Colonic mucosa (tissue), 4 donors: ENCODE measurements at regions not wholly inside any gene's neighbourhood (a gene's known extent, or its start where the extent isn't known, plus 50 kb on each side); places are given as distances from the start of the nearest gene placed in this dataset.

Experiments
- DNase-seq: peaks from one replicate; pipeline ENCODE4 v3.0.0-alpha.2; 2020
- H3K27ac ChIP-seq: fragments of 200-600 bp; one replicate; pipeline ENCODE4 v1.8.0; 2021
- H3K27me3 ChIP-seq: fragments of 200-600 bp; one replicate; pipeline ENCODE4 v1.8.0; 2021
- H3K36me3 ChIP-seq: fragments of 200-600 bp; one replicate; pipeline ENCODE4 v1.8.0; 2021
- H3K4me1 ChIP-seq: fragments of 200-600 bp; one replicate; pipeline ENCODE4 v1.8.0; 2021; ENCODE audit warnings: mild to moderate bottlenecking
- H3K4me3 ChIP-seq: fragments of 200-600 bp; one replicate; pipeline ENCODE4 v1.8.0; 2021
- H3K9ac ChIP-seq, 2 donors: one replicate each; pipeline ENCODE4 v1.7.0; 2013; ENCODE audit warnings: control low read depth in 2 of 2, low read depth in 2 of 2, low read length in 2 of 2
- H3K9me3 ChIP-seq: fragments of 200-600 bp; one replicate; pipeline ENCODE4 v1.8.0; 2021
- intact Hi-C: fragments of 100-400 bp; cut with DNase I; formaldehyde crosslinking; loops from one replicate; pipeline ENCODE4 v1.14.1; 2022
- TF ChIP-seq, protein P1 (sequence below): fragments of 200-600 bp; IDR thresholded peaks from one replicate; pipeline ENCODE4 v1.8.0; 2022; ENCODE audit warnings: antibody characterized with exemption, mild to moderate bottlenecking
- donor health status: healthy.
- donor health status: DM: no; HTN: no; CAD: no.
- donor health status: DM: no; HTN: no; CAD: no.

DNA sequence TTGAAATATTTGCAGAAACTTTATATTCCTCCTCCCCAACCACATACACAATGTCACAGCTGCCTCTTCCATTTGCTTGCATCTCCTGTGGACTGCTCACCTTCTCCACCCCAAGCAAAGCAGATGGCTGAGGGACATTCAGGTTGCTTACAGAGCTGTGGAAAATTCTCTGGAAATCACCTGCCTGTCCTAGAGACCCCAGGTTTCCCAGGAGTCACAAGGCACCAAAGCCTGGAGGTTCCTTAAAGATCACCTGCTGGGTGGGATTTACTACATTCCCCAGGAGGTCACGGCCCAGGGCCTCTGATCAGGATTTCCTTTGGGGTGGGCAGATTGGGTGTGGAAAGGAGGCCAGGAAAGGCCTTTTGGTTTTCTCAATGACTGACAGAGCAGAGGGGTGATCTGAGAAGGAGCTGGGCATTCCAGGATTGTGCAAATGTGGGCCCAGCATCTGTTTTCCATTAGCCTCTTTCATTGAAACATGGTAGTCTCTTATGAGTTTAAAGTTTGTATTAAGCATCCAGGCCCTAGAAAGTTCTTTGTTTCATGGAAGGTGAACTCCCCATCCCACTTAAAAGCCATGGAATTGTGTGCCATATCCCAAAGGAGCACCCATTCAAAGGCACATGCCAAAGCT, 410.7 kb upstream of the TNP1 start:
- intact Hi-C loops, result no loop called here
- Histone ChIP-seq H3K9ac (no peak overlapping the region), H3K27me3 (no peaks in the 10 kb centered on the region), H3K4me3 (no peak overlapping the region), H3K36me3 (no peaks in the 10 kb centered on the region), H3K9me3 (no peaks in the 10 kb centered on the region), H3K4me1 (no peaks in the 10 kb centered on the region), H3K27ac (no peak overlapping the region)
- no peak for DNase-seq
- TF ChIP-seq, protein P1, sequence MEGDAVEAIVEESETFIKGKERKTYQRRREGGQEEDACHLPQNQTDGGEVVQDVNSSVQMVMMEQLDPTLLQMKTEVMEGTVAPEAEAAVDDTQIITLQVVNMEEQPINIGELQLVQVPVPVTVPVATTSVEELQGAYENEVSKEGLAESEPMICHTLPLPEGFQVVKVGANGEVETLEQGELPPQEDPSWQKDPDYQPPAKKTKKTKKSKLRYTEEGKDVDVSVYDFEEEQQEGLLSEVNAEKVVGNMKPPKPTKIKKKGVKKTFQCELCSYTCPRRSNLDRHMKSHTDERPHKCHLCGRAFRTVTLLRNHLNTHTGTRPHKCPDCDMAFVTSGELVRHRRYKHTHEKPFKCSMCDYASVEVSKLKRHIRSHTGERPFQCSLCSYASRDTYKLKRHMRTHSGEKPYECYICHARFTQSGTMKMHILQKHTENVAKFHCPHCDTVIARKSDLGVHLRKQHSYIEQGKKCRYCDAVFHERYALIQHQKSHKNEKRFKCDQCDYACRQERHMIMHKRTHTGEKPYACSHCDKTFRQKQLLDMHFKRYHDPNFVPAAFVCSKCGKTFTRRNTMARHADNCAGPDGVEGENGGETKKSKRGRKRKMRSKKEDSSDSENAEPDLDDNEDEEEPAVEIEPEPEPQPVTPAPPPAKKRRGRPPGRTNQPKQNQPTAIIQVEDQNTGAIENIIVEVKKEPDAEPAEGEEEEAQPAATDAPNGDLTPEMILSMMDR, result no peak

GRCh38 chr2:217269701-217270484, 410.0 kb upstream of the TNP1 start:
- TF ChIP-seq, protein P1, result no peak
- no peaks in the 10 kb centered on the region for H3K9me3 ChIP-seq
- no peak overlapping the region for H3K27ac ChIP-seq
- H3K4me1 ChIP-seq, result no peaks in the 10 kb centered on the region
- intact Hi-C loops, result no loop called here
- no peaks in the 10 kb centered on the region for H3K36me3 ChIP-seq
- H3K27me3 ChIP-seq, result no peaks in the 10 kb centered on the region
- no peak overlapping the region for H3K9ac ChIP-seq
- no peak for DNase-seq
- H3K4me3 ChIP-seq, result no peak overlapping the region

DNA sequence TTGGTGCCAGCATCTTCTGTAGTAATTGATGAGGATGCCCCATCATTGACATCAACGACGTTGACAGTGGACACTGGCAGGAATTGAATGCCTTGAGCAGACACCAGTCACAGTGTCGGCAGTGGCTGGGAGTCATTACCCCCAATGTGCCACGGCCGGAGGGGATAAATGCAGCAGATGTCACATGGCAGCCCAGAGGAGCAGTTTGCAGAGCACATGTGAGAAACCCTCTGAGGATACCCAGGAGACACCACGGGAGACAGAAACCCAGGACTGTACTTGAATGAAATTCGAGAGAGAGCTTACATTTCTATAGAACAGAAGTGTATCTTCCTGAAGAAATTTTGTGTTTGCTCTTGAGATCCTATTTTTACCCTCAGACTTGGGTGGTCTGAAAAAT, 409.1 kb upstream of the TNP1 start:
- Histone ChIP-seq H3K9me3 (no peaks in the 10 kb centered on the region), H3K4me1 (no peaks in the 10 kb centered on the region), H3K27me3 (no peaks in the 10 kb centered on the region), H3K4me3 (no peak overlapping the region), H3K9ac (no peak overlapping the region), H3K27ac (no peak overlapping the region), H3K36me3 (no peaks in the 10 kb centered on the region)
- TF ChIP-seq, protein P1, result no peak
- no peak for DNase-seq
- intact Hi-C loops, result no loop called here

GRCh38 chr2:217267758-217268157, 407.9 kb upstream of the TNP1 start:
- TF ChIP-seq, protein P1, result no peak
- H3K27ac ChIP-seq, result no peak overlapping the region
- no peak overlapping the region for H3K4me3 ChIP-seq
- H3K27me3 ChIP-seq, result no peaks in the 10 kb centered on the region
- H3K9me3 ChIP-seq, result no peaks in the 10 kb centered on the region
- H3K4me1 ChIP-seq, result no peaks in the 10 kb centered on the region
- no peaks in the 10 kb centered on the region for H3K36me3 ChIP-seq
- no peak overlapping the region for H3K9ac ChIP-seq
- intact Hi-C loops, result no loop called here
- DNase-seq, result no peak

- intact Hi-C loops, result no loop called here
- H3K27ac ChIP-seq, result no peak overlapping the region
Observed at GRCh38 chr2:217263756-217264155, 403.9 kb upstream of the TNP1 start.

More at GRCh38 chr2:217263756-217264155, 403.9 kb upstream of the TNP1 start:
- Histone ChIP-seq H3K4me3 (no peak overlapping the region), H3K27me3 (no peaks in the 10 kb centered on the region), H3K9me3 (no peaks in the 10 kb centered on the region), H3K4me1 (no peaks in the 10 kb centered on the region), H3K36me3 (no peaks in the 10 kb centered on the region), H3K9ac (no peak overlapping the region)
- DNase-seq, result no peak
- TF ChIP-seq, protein P1, result no peak
